ENCODE measurements at regions not wholly inside any gene's neighbourhood (a gene's known extent, or its start where the extent isn't known, plus 50 kb on each side); places are given as distances from the start of the nearest gene placed in this dataset.

- TF ChIP-seq CTCF (IDR thresholded peaks at IDR 0.05; ENCODE audit: poor library complexity) (no peak), EZH2 (IDR thresholded peaks at IDR 0.05; ENCODE audit: borderline replicate concordance) (no peak)
Measured at GRCh38 chr6:63510353-63510686, 62.0 kb upstream of the LOC128125822 start.

Measured in hepatocyte (in vitro differentiated cells).